ENCODE measurements at regions not wholly inside any gene's neighbourhood (a gene's known extent, or its start where the extent isn't known, plus 50 kb on each side); places are given as distances from the start of the nearest gene placed in this dataset.
A peak's percentile ranks its signal among the peaks of the same experiment; 100 is the strongest.

- no peaks in the 10 kb centered on the region for H3K4me1 ChIP-seq (ENCODE audit: low read depth)
- TF ChIP-seq CTCF (IDR thresholded peaks at IDR 0.05) = no peak
- ATAC-seq (peak; percentile 98), DNase-seq (peak in 1 of 3 donors; percentile 9)
- H3K9me3 ChIP-seq = no peaks in the 10 kb centered on the region
- no peaks in the 10 kb centered on the region for H3K36me3 ChIP-seq (ENCODE audit: low read depth)
- intact Hi-C loops (cut with DNase I, micrococcal nuclease) = no loop called here
- H3K4me3 ChIP-seq = no peak overlapping the region
Observed at GRCh38 chr2:167438206-167438605, 549.9 kb downstream of the XIRP2 start.

- ATAC-seq = no peak
- no peaks in the 10 kb centered on the region for H3K36me3 ChIP-seq (ENCODE audit: low read depth)
- TF ChIP-seq CTCF (IDR thresholded peaks at IDR 0.05) = no peak
- intact Hi-C loops (cut with DNase I, micrococcal nuclease) = no loop called here
- DNase-seq = no peak
- H3K9me3 ChIP-seq = no peaks in the 10 kb centered on the region
- no peak overlapping the region for H3K4me3 ChIP-seq
- H3K4me1 ChIP-seq (ENCODE audit: low read depth) = no peaks in the 10 kb centered on the region
Observed at GRCh38 chr2:167431949-167432348, 543.7 kb downstream of the XIRP2 start.

- ATAC-seq (no peak), DNase-seq (no peak)
- no peak overlapping the region for H3K4me3 ChIP-seq
- H3K36me3 ChIP-seq (ENCODE audit: low read depth) = no peaks in the 10 kb centered on the region
- no peak for TF ChIP-seq CTCF (IDR thresholded peaks at IDR 0.05)
- no peaks in the 10 kb centered on the region for H3K4me1 ChIP-seq (ENCODE audit: low read depth)
- no peaks in the 10 kb centered on the region for H3K9me3 ChIP-seq
- intact Hi-C loops (cut with DNase I, micrococcal nuclease) = no loop called here
Observed at GRCh38 chr2:167430447-167430846, 542.2 kb downstream of the XIRP2 start.

- Histone ChIP-seq H3K9me3 (no peaks in the 10 kb centered on the region), H3K4me3 (no peak overlapping the region), H3K4me1 (ENCODE audit: low read depth) (no peaks in the 10 kb centered on the region), H3K36me3 (ENCODE audit: low read depth) (no peaks in the 10 kb centered on the region)
- DNase-seq (no peak), ATAC-seq (no peak)
- TF ChIP-seq CTCF (IDR thresholded peaks at IDR 0.05) = no peak
- intact Hi-C loops (cut with DNase I, micrococcal nuclease) = no loop called here
Observed at GRCh38 chr2:167424803-167425755, 536.8 kb downstream of the XIRP2 start.

GRCh38 chr2:167424221-167424620 lies 535.9 kb downstream of the XIRP2 start:
- H3K4me3 ChIP-seq = no peak overlapping the region
- no peaks in the 10 kb centered on the region for H3K4me1 ChIP-seq (ENCODE audit: low read depth)
- H3K9me3 ChIP-seq = no peaks in the 10 kb centered on the region
- ATAC-seq = no peak
- no peak for DNase-seq
- intact Hi-C loops (cut with DNase I, micrococcal nuclease) = no loop called here
- no peaks in the 10 kb centered on the region for H3K36me3 ChIP-seq (ENCODE audit: low read depth)
- no peak for TF ChIP-seq CTCF (IDR thresholded peaks at IDR 0.05)

Data from mucosa of descending colon (tissue), 3 donors.